ENCODE measurements at regions not wholly inside any gene's neighbourhood (a gene's known extent, or its start where the extent isn't known, plus 50 kb on each side); places are given as distances from the start of the nearest gene placed in this dataset.
A peak's percentile ranks its signal among the peaks of the same experiment; 100 is the strongest.
"Not testable (repeated sequence)": the region's sequence is repeated elsewhere in the genome, so short reads cannot be mapped to it uniquely, and the experiment has no call there.

- DNase-seq: no peak
Measured at GRCh38 chr2:136319651-136320050, 201.7 kb upstream of the CXCR4 start.

GRCh38 chr2:136319237-136319636 lies 201.3 kb upstream of the CXCR4 start:
- DNase-seq: peak; percentile 49 to 55 (median 49)

GRCh38 chr2:136314240-136314639 lies 196.3 kb upstream of the CXCR4 start:
- no peak for DNase-seq

- DNase-seq: not testable (repeated sequence)
Measured at GRCh38 chr2:136312568-136312967, 194.6 kb upstream of the CXCR4 start.

GRCh38 chr2:136310797-136311603 lies 193.1 kb upstream of the CXCR4 start:
- peak; percentile 73 to 82 (median 79) for DNase-seq

GRCh38 chr2:136310005-136310495 lies 192.1 kb upstream of the CXCR4 start:
- DNase-seq: peak; percentile 33 to 61 (median 55)

GRCh38 chr2:136308611-136309010 lies 190.7 kb upstream of the CXCR4 start:
- DNase-seq: no peak

- no peak for DNase-seq
Measured at GRCh38 chr2:136306836-136307235, 188.9 kb upstream of the CXCR4 start.

- DNase-seq: no peak
Measured at GRCh38 chr2:136305517-136306192, 187.7 kb upstream of the CXCR4 start.

GRCh38 chr2:136301006-136301405 lies 183.1 kb upstream of the CXCR4 start:
- no peak for DNase-seq

GRCh38 chr2:136298631-136299030 lies 180.7 kb upstream of the CXCR4 start:
- DNase-seq: no peak

- no peak for DNase-seq
Measured at GRCh38 chr2:136297994-136298393, 180.0 kb upstream of the CXCR4 start.

- DNase-seq: no peak
Measured at GRCh38 chr2:136297312-136297711, 179.4 kb upstream of the CXCR4 start.

- no peak for DNase-seq
Measured at GRCh38 chr2:136295168-136295567, 177.2 kb upstream of the CXCR4 start.

GRCh38 chr2:136291871-136292270 lies 173.9 kb upstream of the CXCR4 start:
- no peak for DNase-seq

- DNase-seq: no peak
Measured at GRCh38 chr2:136290326-136290725, 172.4 kb upstream of the CXCR4 start.

- DNase-seq: no peak
Measured at GRCh38 chr2:136288249-136288648, 170.3 kb upstream of the CXCR4 start.

GRCh38 chr2:136286423-136286822 lies 168.5 kb upstream of the CXCR4 start:
- DNase-seq: no peak

GRCh38 chr2:136284226-136285119 lies 166.5 kb upstream of the CXCR4 start:
- DNase-seq: peak in 1 of 3 donors; percentile 16

- DNase-seq: no peak
Measured at GRCh38 chr2:136282251-136282650, 164.3 kb upstream of the CXCR4 start.

- DNase-seq: peak in 1 of 3 donors; percentile 9
Measured at GRCh38 chr2:136281281-136282114, 163.5 kb upstream of the CXCR4 start.

- DNase-seq: not testable (repeated sequence)
Measured at GRCh38 chr2:136266346-136266745, 148.4 kb upstream of the CXCR4 start.
